Peyer's patch (tissue), 4 donors: ENCODE measurements at regions not wholly inside any gene's neighbourhood (a gene's known extent, or its start where the extent isn't known, plus 50 kb on each side); places are given as distances from the start of the nearest gene placed in this dataset.

Experiments used
- CTCF ChIP-seq, 6 experiments: fragments of 450-650 bp in 4 of 6; fragments of 200-600 bp in 2 of 6; sonication (generic) in 1 of 6; IDR thresholded peaks; one replicate each; pipeline ENCODE4 v1.5.1; 2017 to 2019; ENCODE audit warnings: antibody characterized with exemption in 6 of 6, mild to moderate bottlenecking in 3 of 6, moderate library complexity in 1 of 6
- POLR2A ChIP-seq, 2 donors: fragments of 450-650 bp; IDR thresholded peaks; one replicate each; pipeline ENCODE4 v1.5.1; 2017; ENCODE audit warnings: antibody characterized with exemption in 2 of 2, mild to moderate bottlenecking in 2 of 2, moderate library complexity in 2 of 2

DNA sequence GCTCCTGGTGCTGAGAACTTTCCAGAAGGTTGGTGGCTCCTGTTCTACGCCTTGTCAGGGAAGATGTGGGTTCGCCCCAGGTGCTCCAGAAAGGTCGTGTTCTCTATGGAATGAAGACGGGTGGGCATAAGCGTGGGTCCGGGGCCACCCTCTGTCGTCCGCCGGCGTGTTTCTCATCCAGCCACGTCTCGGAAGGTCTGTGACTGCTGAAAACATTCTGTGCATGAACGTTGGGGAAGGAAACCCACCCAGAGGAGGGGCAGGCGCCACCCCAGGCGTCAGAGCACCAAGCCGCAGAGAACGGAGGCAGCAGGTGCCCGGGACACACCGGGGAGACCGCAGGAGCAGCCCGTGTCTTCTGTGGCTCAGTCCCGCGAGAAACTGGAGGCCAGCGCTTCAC is 118.2 kb downstream of the RTP5 start:
- no peak for TF ChIP-seq CTCF (IDR thresholded peaks at IDR 0.05)
- TF ChIP-seq POLR2A (IDR thresholded peaks at IDR 0.05): no peak
